GM10248 (cell line): ENCODE measurements at regions not wholly inside any gene's neighbourhood (a gene's known extent, or its start where the extent isn't known, plus 50 kb on each side); places are given as distances from the start of the nearest gene placed in this dataset.

Experiments used
- CTCF ChIA-PET: fragments of 300-600 bp; sonication (Branson Sonifier 250); formaldehyde crosslinking; extraction: SDS; loops from one replicate; lab custom pipeline; 2021; ENCODE audit warnings: antibody characterized with exemption; lab: Yijun Ruan, JAX
- POLR2A ChIA-PET: fragments of 350-650 bp; sonication (Branson Sonifier 250); formaldehyde crosslinking; extraction: SDS; loops from one replicate; lab custom pipeline; 2020; ENCODE audit warnings: antibody characterized with exemption; lab: Yijun Ruan, JAX
- DNase-seq: peaks from one replicate; pipeline ENCODE4 v3.0.0; 2012; ENCODE audit errors: extremely low spot score
- TF ChIP-seq, protein P1 (sequence below): IDR thresholded peaks from 2 replicates; pipeline ENCODE4 v1.5.1; 2012; ENCODE audit warnings: mild to moderate bottlenecking, low read depth; ENCODE audit errors: extremely low read depth, missing control alignments, control extremely low read depth

DNA sequence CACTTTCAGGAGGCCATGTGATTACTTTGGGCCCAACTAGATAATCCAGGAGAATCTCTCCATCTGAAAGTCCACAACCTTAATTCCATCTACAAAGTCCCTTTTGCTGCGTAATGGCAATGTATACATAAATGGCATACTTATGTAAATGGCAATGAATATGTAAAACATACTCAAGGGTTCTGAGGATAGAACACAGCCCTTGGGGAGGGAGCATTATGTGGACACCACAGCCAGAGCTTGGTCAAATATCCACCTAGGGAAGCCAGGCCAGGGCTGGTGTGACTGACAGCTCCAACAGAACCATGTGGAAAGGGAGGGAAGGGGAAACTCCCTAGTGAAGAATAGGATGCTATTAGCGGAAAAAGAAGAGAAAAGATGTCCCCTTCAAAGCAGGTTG, 496.2 kb downstream of the COG6 start:
- POLR2A ChIA-PET: no interaction called here
- no peak for DNase-seq
- CTCF ChIA-PET: interaction anchor here (0.8 to 1.5 kb wide), 2 partner anchors 14 to 30 kb away, joined by 3 to 5 read pairs; no protein-coding TSS in a partner anchor
- TF ChIP-seq, protein P1, sequence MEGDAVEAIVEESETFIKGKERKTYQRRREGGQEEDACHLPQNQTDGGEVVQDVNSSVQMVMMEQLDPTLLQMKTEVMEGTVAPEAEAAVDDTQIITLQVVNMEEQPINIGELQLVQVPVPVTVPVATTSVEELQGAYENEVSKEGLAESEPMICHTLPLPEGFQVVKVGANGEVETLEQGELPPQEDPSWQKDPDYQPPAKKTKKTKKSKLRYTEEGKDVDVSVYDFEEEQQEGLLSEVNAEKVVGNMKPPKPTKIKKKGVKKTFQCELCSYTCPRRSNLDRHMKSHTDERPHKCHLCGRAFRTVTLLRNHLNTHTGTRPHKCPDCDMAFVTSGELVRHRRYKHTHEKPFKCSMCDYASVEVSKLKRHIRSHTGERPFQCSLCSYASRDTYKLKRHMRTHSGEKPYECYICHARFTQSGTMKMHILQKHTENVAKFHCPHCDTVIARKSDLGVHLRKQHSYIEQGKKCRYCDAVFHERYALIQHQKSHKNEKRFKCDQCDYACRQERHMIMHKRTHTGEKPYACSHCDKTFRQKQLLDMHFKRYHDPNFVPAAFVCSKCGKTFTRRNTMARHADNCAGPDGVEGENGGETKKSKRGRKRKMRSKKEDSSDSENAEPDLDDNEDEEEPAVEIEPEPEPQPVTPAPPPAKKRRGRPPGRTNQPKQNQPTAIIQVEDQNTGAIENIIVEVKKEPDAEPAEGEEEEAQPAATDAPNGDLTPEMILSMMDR: no peak

DNA sequence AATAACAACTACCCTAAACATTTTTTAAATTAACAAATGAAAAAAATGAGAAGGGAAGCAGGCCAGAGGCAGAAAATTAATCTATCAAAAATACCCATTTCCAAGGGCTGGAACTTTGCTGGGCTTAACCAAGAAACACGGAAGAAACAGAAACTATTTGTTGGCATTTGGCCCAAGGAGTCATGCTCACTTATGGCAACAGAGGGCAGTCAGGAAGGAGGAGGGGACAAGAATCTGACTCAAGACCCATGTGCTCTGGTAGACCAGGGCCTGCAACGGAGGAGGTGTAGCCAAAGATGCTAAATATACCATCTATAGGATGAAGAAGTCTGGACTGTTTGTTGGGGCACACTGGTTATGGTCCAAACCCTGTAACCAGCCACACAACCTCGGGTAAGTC, 496.7 kb downstream of the COG6 start:
- DNase-seq: no peak
- TF ChIP-seq, protein P1: no peak
- ChIA-PET POLR2A (no interaction called here), CTCF (no interaction called here)

DNA sequence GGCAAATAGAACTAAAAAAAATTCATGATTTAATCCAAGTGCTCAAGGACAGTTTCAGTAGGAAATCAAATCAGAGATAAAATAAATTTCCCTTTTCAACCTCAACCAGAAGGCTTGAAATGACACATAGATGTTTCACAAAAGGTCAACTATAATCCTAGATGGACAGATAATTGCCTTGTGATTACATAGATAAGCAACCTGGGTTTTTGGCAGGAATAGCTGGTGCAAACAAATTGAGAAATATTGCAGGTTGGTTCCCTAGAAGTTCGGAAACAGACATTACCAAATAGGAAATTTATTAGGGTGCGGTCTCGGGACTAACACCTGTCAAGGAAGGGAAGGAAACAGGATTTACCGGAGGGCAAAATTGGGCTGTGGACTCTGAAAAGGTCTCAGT, 497.5 kb downstream of the COG6 start:
- TF ChIP-seq, protein P1: no peak
- DNase-seq: no peak
- ChIA-PET POLR2A (no interaction called here), CTCF (interaction anchor here (0.9 kb wide), 1 partner anchor 41 kb away, joined by 3 read pairs; no protein-coding TSS in a partner anchor)

DNA sequence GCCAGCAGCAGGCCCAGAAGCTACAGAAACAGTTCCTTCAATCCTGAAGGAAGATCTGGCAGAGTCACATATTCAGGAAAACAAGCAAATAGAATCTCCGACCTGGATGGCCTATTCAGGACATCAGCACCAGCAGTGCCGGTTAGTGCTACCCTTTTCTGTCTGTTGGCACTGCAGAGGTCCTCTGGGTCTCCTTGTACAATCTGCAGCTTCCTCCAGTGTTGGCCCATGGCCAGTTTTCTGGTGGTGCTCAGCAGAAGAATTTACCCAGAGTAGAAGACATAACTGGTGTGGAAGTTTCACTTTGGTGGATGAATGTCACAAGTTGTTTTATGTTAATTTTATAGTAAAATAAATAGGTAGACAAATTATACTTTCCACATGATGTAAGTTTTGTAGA, 498.1 kb downstream of the COG6 start:
- CTCF ChIA-PET: interaction anchor here (0.9 kb wide), 1 partner anchor 42 kb away, joined by 3 read pairs; no protein-coding TSS in a partner anchor

DNA sequence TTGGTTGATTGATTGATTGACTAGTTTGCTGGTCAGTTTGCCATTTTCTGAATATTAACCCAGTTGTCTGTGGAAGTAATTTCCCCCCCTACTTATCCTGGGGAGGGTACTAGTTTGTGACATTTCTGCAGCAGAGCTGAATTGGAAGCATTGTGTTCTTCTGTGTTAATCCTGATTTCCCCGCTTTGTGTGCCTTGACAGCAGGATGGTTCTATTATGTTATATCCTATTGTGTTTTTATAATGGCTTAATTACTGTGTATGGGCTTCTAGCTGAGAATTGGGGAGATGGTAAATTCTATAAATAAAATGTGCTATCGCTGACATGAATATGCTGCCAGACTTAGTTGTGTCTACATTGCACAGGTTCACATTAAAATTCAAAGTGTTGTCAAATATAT, 499.7 kb downstream of the COG6 start:
- TF ChIP-seq, protein P1: no peak
- no peak for DNase-seq
- ChIA-PET POLR2A (no interaction called here), CTCF (no interaction called here)

More for the DNA sequence above, 498.1 kb downstream of the COG6 start:
- TF ChIP-seq, protein P1: no peak
- POLR2A ChIA-PET: no interaction called here
- no peak for DNase-seq

DNA sequence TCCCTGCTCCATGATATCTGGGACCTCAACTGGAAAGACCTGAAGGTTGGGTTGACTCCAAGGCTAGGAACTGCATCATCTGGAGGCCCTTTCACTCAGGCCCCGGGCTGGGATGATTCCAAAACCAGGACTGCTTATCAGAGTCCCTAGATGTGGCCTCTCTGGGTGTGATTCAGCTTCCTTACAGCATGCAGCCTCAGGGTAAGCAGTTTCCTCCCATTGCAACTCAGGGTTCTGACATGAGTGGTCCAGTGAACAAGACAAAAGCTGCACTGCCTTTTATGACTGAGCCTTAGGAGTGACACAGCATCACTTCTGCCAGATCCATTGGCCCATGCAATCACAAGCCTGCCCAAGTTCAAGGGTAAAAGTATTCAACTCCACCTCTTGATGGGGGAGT, 502.8 kb downstream of the COG6 start:
- no peak for DNase-seq
- CTCF ChIA-PET: no interaction called here
- TF ChIP-seq, protein P1: no peak
- POLR2A ChIA-PET: no interaction called here
